HG02610 (cell line): ENCODE measurements at regions not wholly inside any gene's neighbourhood (a gene's known extent, or its start where the extent isn't known, plus 50 kb on each side); places are given as distances from the start of the nearest gene placed in this dataset.

Experiments used
- ATAC-seq: cut with Tn5 transposase; IDR thresholded peaks from one replicate; pipeline ENCODE4 v1.9.1; 2021; ENCODE audit warnings: mild to moderate bottlenecking, moderate library complexity; ENCODE audit not compliant: unreplicated experiment

DNA sequence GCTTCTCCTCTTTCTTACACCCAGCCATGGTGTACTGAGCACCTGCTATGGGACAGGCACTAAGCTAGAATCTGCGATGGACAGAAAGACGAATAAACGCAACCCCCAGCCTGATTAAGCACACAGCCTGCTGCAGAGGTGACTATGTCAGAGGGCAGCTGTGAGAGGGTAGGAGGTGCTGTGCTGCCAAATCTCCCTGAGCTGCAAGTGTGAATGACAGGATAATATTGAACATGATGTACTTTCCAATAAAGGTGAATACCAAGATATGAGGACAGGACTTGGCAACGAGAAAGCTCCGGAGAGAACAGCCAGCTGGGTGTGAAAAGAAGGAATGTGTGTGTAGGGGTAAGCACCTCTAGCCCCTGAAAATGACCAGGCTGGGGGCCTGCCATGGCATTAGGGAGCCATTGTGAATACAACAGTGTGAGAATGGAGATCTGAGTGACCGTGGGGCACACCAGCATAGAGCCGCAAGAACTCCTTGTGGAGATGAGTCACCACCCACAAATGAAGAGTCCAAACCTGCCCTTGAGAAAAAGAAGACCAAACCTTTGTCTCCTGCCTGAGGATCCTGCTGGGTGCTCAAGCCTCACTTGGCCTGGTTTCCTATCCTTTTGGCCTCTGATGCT is 83.0 kb upstream of the ATF3 start:
- ATAC-seq, result no peak

DNA sequence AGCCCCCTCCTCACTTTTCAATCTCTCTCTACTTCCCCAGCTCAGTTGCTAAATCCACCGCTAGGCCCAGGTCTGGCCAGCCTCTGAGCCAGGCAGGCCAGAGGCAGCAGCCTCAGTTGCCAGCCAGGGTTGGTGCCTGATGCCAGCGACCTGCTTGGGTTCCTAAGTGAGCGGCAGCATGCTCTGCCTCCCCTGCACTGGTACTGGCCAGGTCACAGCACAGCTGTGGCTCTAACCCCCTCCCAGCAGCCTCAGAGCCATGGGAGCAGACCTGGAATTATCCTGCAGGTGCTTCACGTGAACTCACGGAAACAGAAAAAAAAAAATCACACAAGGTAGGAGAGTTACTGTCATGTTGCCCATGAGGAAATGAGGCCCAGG is 82.5 kb upstream of the ATF3 start:
- no peak for ATAC-seq

DNA sequence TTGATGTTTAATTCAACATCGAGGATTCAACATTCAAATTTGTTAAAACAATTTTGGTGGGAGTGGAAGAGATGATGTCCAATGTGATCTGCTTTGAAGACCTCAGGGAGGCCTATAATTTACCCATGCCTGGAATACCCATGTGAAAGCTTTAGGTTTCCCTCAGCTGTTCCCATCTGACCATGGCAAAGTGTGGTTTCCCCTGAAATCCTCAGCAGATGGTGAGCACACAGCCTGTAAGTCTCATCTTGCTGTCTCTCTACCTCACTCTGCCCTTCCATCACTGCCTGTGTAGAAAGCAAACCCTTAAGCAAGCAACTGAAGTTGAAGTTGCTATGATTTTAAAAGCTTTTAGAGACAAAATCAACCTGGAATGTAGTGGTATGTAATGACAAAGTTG is 80.1 kb upstream of the ATF3 start:
- no peak for ATAC-seq

DNA sequence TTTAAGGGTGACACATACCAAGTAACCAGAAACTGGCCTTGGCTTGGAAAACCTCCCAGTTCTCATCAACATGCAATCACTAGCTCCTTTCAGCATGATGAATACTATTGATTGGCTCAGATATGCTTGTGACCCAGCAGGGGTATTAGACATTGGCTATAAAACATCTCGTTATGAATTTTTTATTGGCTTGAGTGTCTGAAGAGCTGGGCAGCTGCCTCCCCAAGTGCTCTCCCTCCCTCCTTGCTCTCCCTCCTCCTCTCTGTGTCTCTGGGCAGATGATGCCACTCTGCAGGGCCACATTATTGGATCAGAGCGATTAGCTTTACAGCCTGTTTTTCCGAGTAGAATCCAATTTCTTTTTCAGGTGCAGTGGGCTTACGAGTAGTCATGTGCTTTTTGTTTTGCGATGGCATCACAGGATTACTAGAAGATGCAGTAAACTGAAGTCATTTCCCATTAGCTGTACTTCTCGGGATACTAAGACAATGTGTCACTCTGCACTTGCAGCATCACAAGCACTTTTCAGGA is 79.3 kb upstream of the ATF3 start:
- ATAC-seq, result no peak

DNA sequence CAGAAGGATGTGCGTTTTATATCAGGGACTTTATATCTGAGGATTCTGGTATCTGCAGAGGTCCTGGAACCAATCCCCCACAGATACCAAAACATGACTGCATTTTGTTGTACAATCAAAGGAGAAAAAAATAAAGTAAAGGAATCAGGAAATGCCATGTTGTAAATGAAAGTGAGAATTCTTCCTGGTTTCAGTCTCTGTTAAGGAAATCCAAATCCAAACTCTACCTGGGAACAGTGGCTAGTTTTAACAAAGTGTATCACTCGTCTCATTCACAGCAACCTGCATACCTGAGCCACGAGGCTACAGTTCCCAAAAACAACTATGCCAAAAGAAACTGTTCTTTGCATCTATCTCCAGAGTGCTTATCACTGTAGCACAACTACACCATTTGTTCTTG is 77.3 kb upstream of the ATF3 start:
- no peak for ATAC-seq

DNA sequence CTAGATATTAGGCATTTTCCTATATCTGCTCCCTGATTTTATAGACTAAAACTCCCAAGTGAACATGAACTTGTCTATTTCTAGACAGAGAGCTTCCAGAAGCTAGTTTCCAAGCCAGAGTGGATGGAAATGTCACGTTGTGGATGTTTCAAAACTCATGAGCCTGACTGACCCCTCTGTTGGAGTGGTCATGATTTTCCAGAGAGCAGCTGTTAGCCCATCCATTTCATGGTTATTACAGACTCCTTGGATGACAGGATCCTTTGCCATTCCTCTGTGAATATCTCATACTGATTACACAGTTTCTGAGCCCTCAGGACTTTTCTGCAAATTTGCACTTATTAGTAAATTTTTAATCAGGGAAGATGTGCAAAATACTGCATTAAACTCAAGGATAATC is 76.8 kb upstream of the ATF3 start:
- ATAC-seq, result no peak

DNA sequence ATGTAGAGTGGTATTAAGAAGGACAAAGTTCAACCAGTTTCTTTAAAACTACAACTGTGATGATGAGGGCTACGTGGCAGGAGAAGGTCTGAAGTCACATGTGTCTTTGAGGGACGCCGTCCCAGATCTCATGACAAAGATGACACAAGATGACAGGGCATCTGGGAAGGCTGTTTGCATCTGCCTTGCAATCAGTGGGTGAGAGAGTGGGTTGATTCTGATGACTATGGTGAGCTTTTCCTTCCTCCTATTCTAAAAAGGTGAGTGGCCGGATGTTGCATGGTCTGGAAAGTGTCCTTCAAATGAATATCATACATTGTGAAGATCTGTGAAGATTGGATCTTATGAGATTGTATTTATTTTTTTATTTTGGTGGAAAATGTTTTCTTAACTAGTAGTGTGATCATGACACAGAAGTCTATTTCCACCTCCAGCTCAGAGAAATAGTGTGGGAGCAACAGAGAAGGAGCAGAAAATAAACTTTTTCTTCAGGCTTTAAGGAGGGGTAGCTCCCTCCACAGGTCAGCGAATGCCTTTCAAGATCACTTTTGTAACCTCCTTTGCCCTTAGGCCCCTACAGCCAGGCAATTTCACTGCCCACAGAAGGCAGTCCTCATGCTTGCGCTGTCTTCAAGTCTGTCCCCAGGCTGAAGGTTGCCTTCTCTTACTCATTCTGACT is 76.0 kb upstream of the ATF3 start:
- ATAC-seq, result no peak

DNA sequence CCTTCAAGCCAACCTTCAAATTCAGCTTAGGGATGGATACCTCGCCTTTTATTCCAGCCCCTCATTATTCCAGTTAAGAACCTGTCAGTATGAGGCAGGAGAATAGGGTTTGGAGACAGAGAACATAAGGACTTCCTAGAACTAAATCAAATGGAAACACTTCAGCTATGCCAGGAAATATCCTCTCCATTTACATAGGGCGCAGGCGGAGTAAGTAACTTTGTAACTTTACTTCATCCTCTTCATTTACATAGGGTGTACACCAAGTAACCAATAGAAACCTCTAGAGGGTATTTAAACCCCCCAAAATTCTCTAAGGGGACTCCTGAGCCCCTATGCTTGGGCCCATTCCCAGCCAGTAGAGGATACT is 75.4 kb upstream of the ATF3 start:
- ATAC-seq, result no peak

DNA sequence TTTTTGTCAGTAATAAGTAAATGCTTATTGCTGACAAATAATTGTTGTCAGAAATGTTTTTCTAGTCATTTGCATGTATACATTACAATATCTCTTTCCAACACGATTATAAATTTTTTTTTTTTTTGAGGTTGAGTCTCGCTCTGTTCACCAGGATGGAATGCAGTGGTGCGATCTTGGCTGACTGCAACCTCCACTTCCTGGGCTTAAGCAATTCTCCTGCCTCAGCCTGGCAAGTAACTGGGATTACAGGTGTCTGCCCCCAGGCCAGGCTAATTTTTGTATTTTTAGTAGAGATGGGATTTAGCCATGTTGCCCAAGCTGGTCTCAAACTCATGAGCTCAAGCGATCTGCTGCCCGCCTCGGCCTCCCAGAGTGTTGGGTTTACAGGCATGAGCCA is 72.0 kb upstream of the ATF3 start:
- ATAC-seq, result no peak

DNA sequence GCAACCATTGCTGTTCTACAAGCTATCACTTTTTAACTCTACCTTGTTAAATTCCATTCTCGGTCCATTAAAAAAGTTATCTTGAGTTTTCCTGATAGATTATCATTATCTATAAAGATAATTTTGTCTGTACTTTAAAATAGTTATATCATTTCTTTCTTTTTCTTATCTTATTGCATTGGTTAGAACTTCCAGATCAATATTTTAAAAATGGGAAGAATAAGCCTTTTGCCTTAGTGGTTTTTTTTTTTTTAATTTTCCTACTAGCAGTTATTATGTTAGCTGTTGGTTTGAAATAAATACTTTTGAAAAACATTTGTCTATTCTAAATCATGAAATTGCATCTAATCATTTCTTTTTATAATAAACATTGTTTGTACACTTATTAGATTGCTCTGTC is 71.0 kb upstream of the ATF3 start:
- no peak for ATAC-seq

DNA sequence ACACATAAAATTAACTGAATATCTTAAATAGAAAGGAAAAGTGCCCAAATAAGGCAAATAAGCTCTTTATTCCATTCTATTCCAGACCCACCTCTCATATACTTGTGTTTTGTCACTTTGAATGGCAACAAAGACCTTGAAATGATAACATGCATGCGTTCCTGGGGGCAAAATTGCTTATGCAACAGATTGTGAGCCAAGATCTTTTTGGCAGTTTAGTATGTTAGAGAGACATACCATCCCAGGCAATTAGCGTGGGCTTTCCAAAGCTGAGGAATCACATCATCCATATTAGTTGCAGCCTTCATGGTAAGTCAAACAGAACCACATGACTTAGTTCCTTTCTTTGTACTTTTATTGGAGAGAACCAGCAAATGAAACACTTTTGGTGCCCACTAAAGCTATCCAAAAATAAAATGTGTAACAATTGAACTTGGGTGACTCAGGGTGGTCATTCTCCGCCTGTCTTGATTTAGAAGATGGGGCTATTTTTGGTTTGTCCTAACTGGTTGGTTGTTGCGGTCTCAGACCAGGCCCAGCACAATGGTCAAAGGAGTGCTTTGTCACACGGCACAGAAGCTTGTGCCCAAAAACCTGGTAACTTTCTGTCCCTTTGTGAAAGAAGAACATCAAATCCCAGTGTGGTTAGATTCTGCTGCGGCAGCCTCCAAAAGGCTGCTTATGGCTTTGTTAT is 68.7 kb upstream of the ATF3 start:
- ATAC-seq, result no peak

DNA sequence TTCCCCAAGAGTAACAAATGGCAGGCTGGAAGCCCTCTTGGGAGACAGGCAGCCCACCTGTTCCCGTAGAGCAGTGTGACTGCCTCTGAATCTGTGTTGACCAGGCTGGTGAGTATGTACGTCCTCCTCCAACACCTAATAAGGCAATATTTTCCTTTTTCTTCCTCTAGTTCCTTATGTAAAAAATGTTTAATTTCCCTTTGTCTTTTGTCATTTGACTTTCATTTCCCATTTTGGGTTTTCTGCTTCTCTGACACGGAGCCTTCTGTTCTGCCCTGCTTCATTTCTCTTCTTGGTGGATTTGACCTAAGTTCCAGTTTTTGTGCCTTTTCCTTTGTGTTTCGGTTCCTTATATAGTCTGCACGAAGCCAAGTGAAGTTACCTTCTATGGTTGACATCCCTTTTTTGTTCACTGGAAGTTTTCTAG is 65.8 kb upstream of the ATF3 start:
- ATAC-seq, result no peak

DNA sequence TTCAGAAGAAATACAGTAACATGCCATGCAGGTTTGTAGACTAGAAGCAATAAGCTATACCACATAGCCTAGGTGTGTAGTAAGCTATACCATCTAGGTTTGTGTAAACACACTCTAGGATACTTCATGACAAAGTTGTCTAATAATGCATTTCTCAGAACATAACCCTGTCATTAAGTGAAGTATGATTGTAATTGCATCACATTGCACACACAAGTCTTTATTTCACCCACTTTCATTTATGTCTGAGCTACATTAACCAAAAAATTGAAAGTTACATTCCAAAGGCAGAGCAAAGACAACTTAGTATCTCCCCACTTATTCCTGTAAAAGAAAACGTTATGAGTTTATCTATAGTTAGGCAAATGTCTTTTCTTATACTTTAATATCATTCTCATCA is 64.5 kb upstream of the ATF3 start:
- no peak for ATAC-seq

DNA sequence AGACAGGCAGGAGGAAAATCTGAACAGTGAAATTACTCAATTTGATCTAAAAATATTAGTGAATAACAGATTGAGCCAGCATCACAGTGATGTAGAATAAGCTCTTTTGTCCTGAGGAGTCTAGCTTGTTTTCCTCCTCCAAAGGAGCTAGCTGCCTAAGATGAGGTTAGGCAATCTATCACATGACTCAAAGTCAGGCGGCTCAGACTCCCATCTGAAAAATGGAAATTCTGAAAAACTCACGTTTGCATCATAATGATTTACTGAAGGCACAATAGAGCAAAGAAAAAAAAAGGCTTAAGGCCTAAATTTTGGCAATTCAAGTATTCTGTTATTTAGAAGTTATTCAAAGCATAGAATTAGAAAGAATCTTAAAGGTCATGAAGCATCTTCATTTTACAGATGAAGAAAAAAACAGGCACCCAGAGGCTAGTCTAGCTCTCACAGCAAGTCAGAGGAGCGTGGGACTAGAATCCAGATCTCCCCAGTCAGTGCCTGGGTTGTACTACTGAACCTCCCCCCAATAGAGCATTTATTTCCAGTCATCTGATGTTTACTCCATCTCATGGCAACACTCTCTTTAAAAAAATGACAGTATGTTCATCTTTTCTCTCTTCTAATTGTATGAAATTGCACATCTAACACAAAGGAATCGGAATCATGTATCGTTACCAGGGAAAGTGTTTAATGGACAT is 62.5 kb upstream of the ATF3 start:
- no peak for ATAC-seq

DNA sequence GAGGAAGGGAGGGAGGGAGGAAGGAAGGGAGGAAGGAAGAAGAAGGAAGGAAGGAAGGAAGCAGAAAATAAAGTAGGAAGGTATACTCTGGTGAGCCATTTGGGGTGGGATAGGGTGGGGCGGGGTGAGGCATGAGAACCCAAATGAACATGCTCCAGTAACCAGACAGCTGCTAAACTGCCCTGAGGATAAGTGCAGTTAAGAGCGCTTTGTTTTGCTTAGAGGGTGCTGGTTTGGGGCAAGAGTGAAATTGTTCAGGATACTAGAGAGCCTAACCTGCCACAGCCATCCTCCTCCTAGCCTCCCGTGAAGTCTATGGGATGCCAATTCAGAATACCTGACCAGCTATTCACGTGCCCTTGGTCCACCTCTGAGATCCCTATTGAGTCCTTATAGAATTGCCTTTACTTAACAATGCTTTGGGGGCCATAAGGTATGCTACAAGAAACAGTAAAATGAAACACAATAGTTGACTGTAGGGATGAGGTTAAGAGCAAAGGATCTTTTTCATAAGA is 59.0 kb upstream of the ATF3 start:
- no peak for ATAC-seq

DNA sequence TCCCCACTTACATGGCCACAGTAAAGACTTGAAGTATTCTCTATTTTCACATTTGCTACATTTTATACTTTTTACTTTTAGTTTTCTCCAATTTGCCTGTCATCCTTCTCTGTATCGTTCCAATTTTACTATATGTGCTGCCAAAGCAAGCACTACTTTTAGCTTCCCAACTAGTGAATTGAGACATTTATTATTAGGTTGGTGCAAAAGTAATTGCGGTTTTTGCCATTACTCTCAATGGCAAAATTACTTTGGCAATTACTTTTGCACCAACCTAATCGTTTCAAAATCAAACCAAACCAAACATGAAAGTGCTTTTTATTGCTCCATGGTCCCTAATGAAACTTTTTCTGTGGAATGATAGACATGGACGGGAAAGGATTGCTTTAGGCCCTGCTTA is 56.6 kb upstream of the ATF3 start:
- ATAC-seq, result no peak

DNA sequence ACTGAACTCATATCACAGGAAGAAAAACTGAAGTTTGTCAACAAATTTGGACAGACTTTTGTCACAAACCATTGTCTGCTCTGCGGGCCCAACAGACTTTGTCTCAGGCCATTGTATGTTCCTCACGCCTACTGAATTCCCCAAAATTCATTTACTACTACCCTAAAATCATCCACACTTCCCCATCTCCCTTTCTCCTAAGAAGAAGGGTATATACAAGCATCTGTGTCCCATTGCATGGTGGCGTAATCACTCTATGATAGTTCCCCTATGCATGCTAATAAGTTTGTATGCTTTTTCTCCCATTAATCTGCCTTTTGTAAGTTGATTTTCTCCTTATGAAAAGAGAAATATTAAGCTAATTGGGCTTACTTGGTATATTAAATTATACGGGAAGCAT is 54.9 kb upstream of the ATF3 start:
- no peak for ATAC-seq

DNA sequence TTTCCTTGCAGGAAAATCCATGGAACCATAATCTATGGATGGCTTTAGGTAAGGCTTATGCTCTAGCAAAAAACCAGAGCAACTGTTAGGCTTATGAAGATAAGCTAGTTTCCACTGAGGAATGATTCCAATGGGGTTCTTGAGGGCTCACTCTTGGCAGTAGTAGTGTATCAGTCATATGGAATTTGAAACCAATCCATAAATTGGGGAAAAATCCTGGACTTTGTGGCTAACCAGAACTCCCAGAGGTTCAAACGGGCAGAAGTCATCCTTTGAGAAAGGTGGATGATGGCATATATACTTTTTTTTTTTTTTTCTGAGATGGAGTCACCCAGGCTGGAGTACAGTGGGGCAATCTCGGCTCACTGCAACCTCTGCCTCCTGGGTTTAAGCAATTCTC is 54.2 kb upstream of the ATF3 start:
- no peak for ATAC-seq

DNA sequence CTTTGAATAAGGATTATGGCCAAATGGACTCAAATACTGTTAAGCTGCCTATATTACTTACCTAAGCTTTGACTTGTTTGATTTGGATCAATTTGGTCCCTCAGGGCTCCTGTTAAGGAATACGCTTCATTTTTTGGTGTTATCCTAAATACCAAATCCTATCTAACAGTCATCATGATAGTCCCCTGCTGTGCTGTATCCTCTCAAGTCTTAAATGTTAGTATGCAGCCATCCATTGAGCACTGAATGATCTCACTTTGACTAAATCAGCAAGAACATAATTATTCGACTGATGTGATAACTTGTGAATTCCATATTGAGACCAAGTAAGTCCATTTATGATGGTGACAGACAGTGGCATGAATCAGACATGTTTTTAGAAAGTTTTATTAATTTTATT is 53.1 kb upstream of the ATF3 start:
- no peak for ATAC-seq

DNA sequence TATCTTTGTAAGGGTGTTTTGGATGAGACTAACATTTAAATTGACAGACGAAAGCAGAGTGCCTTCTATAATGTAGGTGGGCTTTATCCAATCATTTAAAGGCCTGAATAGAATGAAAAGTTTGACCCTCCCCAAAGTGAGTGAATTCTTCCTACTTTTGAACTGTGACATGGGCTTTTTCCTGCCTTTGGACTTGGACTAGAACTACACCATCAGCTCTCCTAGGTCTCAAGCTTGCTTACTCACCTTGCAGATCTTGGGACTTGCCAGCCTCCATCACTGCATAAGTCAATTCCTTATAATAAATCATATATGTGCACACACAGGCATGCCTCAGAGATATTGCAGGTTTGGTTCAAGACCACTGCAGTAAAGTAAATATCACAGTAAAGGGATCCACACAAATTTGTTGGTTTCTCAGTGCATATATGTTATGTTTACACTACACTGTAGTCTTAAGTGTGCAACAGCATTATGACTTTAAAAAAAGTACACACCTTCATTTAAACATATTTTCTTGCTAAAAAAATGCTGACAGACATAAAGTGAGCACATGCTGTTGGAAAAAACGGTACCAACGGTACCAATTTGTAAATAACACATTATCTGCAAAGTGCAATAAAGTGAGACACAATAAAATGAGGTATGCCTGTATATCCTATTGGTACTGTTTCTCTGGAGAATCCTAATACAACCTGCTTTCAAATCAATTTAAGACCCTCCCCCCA is 51.6 kb upstream of the ATF3 start:
- ATAC-seq, result no peak
